ENCODE measurements at regions not wholly inside any gene's neighbourhood (a gene's known extent, or its start where the extent isn't known, plus 50 kb on each side); places are given as distances from the start of the nearest gene placed in this dataset.

GRCh38 chr22:49709464-49709863 lies 118.2 kb downstream of the BRD1 start:
- peaks cover 20% of the 10 kb centered on the region for H3K27me3 ChIP-seq (ENCODE audit: insufficient read depth, poor library complexity, severe bottlenecking)

GRCh38 chr22:49705972-49706352 lies 121.7 kb downstream of the BRD1 start:
- H3K27me3 ChIP-seq (ENCODE audit: insufficient read depth, poor library complexity, severe bottlenecking) = peaks cover 30% of the 10 kb centered on the region
- no peak for DNase-seq (ENCODE audit: low read depth in 1 of 2, low spot score in 1 of 2)
- H3K4me3 ChIP-seq (replicated peaks; ENCODE audit: insufficient read depth, low read length) = no peak overlapping the region
- TF ChIP-seq POLR2AphosphoS5 (IDR thresholded peaks at IDR 0.05; ENCODE audit: low read depth) = no peak
- TF ChIP-seq CTCF (IDR thresholded peaks at IDR 0.05; ENCODE audit: insufficient read depth, low read length) = no peak
- no peak for TF ChIP-seq REST (IDR thresholded peaks at IDR 0.05; ENCODE audit: insufficient replicate concordance, low read depth)
- TF ChIP-seq SPI1 (IDR thresholded peaks at IDR 0.05; ENCODE audit: borderline replicate concordance, low read depth) = no peak
- no peak for TF ChIP-seq GABPA (IDR thresholded peaks at IDR 0.05; ENCODE audit: low read depth)
- no peak overlapping the region for H3K27ac ChIP-seq (replicated peaks)

More at GRCh38 chr22:49709464-49709863, 118.2 kb downstream of the BRD1 start:
- TF ChIP-seq SPI1 (IDR thresholded peaks at IDR 0.05; ENCODE audit: borderline replicate concordance, low read depth) = no peak
- TF ChIP-seq REST (IDR thresholded peaks at IDR 0.05; ENCODE audit: insufficient replicate concordance, low read depth) = no peak
- TF ChIP-seq POLR2AphosphoS5 (IDR thresholded peaks at IDR 0.05; ENCODE audit: low read depth) = no peak
- TF ChIP-seq GABPA (IDR thresholded peaks at IDR 0.05; ENCODE audit: low read depth) = no peak
- no peak for TF ChIP-seq CTCF (IDR thresholded peaks at IDR 0.05; ENCODE audit: insufficient read depth, low read length)
- Histone ChIP-seq H3K27ac (replicated peaks) (no peak overlapping the region), H3K4me3 (replicated peaks; ENCODE audit: insufficient read depth, low read length) (no peak overlapping the region)
- no peak for DNase-seq (ENCODE audit: low read depth in 1 of 2, low spot score in 1 of 2)

- no peak for TF ChIP-seq SPI1 (IDR thresholded peaks at IDR 0.05; ENCODE audit: borderline replicate concordance, low read depth)
- TF ChIP-seq CTCF (IDR thresholded peaks at IDR 0.05; ENCODE audit: insufficient read depth, low read length) = no peak
- TF ChIP-seq GABPA (IDR thresholded peaks at IDR 0.05; ENCODE audit: low read depth) = no peak
- TF ChIP-seq REST (IDR thresholded peaks at IDR 0.05; ENCODE audit: insufficient replicate concordance, low read depth) = no peak
- no peak for TF ChIP-seq POLR2AphosphoS5 (IDR thresholded peaks at IDR 0.05; ENCODE audit: low read depth)
- Histone ChIP-seq H3K27me3 (ENCODE audit: insufficient read depth, poor library complexity, severe bottlenecking) (peaks cover 30% of the 10 kb centered on the region), H3K27ac (replicated peaks) (no peak overlapping the region), H3K4me3 (replicated peaks; ENCODE audit: insufficient read depth, low read length) (no peak overlapping the region)
- DNase-seq (ENCODE audit: low read depth in 1 of 2, low spot score in 1 of 2) = no peak
Observed at GRCh38 chr22:49705216-49705971, 122.3 kb downstream of the BRD1 start.

Data from HL-60 (cell line).